ENCODE measurements at regions not wholly inside any gene's neighbourhood (a gene's known extent, or its start where the extent isn't known, plus 50 kb on each side); places are given as distances from the start of the nearest gene placed in this dataset.

DNA sequence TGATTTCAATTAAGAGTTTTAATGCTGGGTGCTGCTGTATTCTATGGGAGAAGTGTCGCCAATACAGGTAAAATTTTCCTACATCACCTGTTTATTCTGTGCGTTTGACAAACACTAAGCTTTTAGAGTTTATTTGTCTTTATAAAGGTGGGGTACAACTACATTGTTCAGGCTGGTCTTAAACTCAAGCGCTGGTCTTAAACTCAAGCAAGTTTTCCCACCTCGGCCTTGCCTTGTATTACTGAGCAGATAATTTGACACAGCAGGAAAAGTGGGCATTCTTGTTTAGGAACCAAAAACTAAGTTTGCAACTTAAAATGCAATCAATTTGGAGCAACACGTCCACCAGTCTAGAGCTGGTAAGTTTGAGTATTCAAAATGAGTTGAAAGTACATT lies 112.9 kb upstream of the BTN3A2 start:
- TF ChIP-seq POLR2A (IDR thresholded peaks at IDR 0.05): no peak
- no peak for TF ChIP-seq CTCF (IDR thresholded peaks at IDR 0.05)
